B cell (primary cell): ENCODE measurements at regions not wholly inside any gene's neighbourhood (a gene's known extent, or its start where the extent isn't known, plus 50 kb on each side); places are given as distances from the start of the nearest gene placed in this dataset.

ENCODE experiments used
- ATAC-seq: fragments of 200-7000 bp; cut with Tn5 transposase; one replicate; pipeline ENCODE4 v1.10.0; 2021; ENCODE audit warnings: low read depth, mild to moderate bottlenecking, moderate number of reproducible peaks, moderate library complexity
- CTCF ChIA-PET: fragments of 350-600 bp; sonication (Branson Sonifier 250); formaldehyde crosslinking; loops from one replicate; lab custom pipeline; 2021; ENCODE audit warnings: antibody characterized with exemption, inconsistent platforms; lab: Charles Lee
- POLR2A ChIA-PET: fragments of 350-600 bp; sonication (Branson Sonifier 250); formaldehyde crosslinking; loops from one replicate; lab custom pipeline; 2021; ENCODE audit warnings: antibody characterized with exemption; lab: Charles Lee
- DNase-seq: peaks from one replicate; pipeline ENCODE4 v3.0.0; 2013
- H2AFZ ChIP-seq: 2 replicates; pipeline ENCODE4 v1.6.1; 2012; ENCODE audit warnings: mild to moderate bottlenecking, low read depth, low read length; ENCODE audit not compliant: insufficient read depth, poor library complexity, severe bottlenecking
- H3K27ac ChIP-seq, 2 donors: 1 replicate in 1 of 2; 2 replicates in 1 of 2; pipeline ENCODE4 v1.5.1; 2012 to 2013; ENCODE audit warnings: low read length in 2 of 2, mild to moderate bottlenecking in 2 of 2, moderate library complexity in 1 of 2
- H3K27me3 ChIP-seq, 4 experiments: fragments of 200-600 bp in 1 of 4; sonication (generic) in 1 of 4; replicated peaks in 1 of 4; 1 replicate in 2 of 4; 2 replicates in 2 of 4; pipeline versions ENCODE4 v1.6.1 to v1.7.0; 2013 to 2016; ENCODE audit warnings: low read length in 3 of 4, mild to moderate bottlenecking in 2 of 4, mixed read lengths in 1 of 4, moderate library complexity in 1 of 4; ENCODE audit not compliant: insufficient read depth in 4 of 4, control insufficient read depth in 3 of 4; ENCODE audit errors: control extremely low read depth in 1 of 4
- H3K36me3 ChIP-seq, 2 experiments: replicated peaks in 1 of 2; 1 replicate in 1 of 2; 2 replicates in 1 of 2; pipeline versions ENCODE4 v1.6.1 to v1.7.1; 2013; ENCODE audit warnings: low read length in 1 of 2; ENCODE audit not compliant: insufficient read depth in 2 of 2, control insufficient read depth in 1 of 2; ENCODE audit errors: control extremely low read depth in 1 of 2, extremely low read depth in 1 of 2
- H3K4me1 ChIP-seq, 2 donors: fragments of 200-600 bp in 1 of 2; sonication (generic) in 1 of 2; 1 replicate in 1 of 2; 2 replicates in 1 of 2; pipeline versions ENCODE4 v1.5.1 to v1.6.1; 2013 to 2017; ENCODE audit warnings: low read length in 2 of 2; ENCODE audit not compliant: control insufficient read depth in 2 of 2, insufficient read depth in 2 of 2
- H3K4me2 ChIP-seq: replicated peaks from 2 replicates; pipeline ENCODE3; 2012; ENCODE audit warnings: mild to moderate bottlenecking, low read depth, low read length; ENCODE audit not compliant: poor library complexity, severe bottlenecking
- H3K4me3 ChIP-seq, 5 experiments: fragments of 200-600 bp in 1 of 5; sonication (generic) in 1 of 5; 1 replicate in 3 of 5; 2 replicates in 2 of 5; pipeline versions ENCODE4 v1.5.1 to v1.7.0; 2011 to 2016; ENCODE audit warnings: low read length in 4 of 5, mild to moderate bottlenecking in 4 of 5, low read depth in 2 of 5, control low read depth in 1 of 5, moderate library complexity in 1 of 5; ENCODE audit not compliant: insufficient read depth in 1 of 5; ENCODE audit errors: control extremely low read depth in 1 of 5, extremely low read depth in 1 of 5
- H3K79me2 ChIP-seq: fragments of 200-600 bp; sonication (generic); one replicate; pipeline ENCODE4 v1.6.0; 2016; ENCODE audit warnings: low read length; ENCODE audit not compliant: control insufficient read depth, insufficient read depth
- H3K9ac ChIP-seq: fragments of 200-600 bp; sonication (generic); 2 replicates; pipeline ENCODE4 v1.6.1; 2017; ENCODE audit warnings: mild to moderate bottlenecking, low read length, moderate library complexity
- H3K9me3 ChIP-seq, 3 donors: one replicate each; pipeline versions ENCODE4 v1.6.1 to v1.7.1; 2013; ENCODE audit warnings: low read length in 2 of 3; ENCODE audit not compliant: control insufficient read depth in 2 of 3, insufficient read depth in 1 of 3; ENCODE audit errors: control extremely low read depth in 1 of 3
- H4K20me1 ChIP-seq: 2 replicates; pipeline ENCODE4 v1.6.0; 2012; ENCODE audit warnings: mild to moderate bottlenecking, low read length; ENCODE audit not compliant: insufficient read depth, control insufficient read depth, poor library complexity, severe bottlenecking
- H3K27ac Mint-ChIP-seq: one replicate; pipeline ENCODE4 v1.8.0; 2021; ENCODE audit warnings: mixed read lengths
- H3K27me3 Mint-ChIP-seq: one replicate; pipeline ENCODE4 v1.8.0; 2021; ENCODE audit warnings: mixed read lengths
- H3K4me1 Mint-ChIP-seq: one replicate; pipeline ENCODE4 v1.8.0; 2021; ENCODE audit warnings: mixed read lengths
- H3K4me3 Mint-ChIP-seq: one replicate; pipeline ENCODE4 v1.8.0; 2021; ENCODE audit warnings: mixed read lengths
- H3K9me3 Mint-ChIP-seq: one replicate; pipeline ENCODE4 v1.8.0; 2022; ENCODE audit warnings: mixed read lengths; ENCODE audit not compliant: insufficient read depth
- EZH2 ChIP-seq: IDR thresholded peaks from 2 replicates; pipeline ENCODE4 v1.6.1; 2012; ENCODE audit warnings: borderline replicate concordance, low read depth, mild to moderate bottlenecking, moderate library complexity, low read length; ENCODE audit not compliant: insufficient read depth, poor library complexity, severe bottlenecking
- WGBS: methylation state at CpG from one replicate; pipeline ENCODE4 v1.1.5; 2013; ENCODE audit warnings: missing lambda C conversion rate; ENCODE audit not compliant: insufficient coverage; 5-methylcytosine and 5-hydroxymethylcytosine counted together
- intact Hi-C: fragments of 100-400 bp; cut with micrococcal nuclease; formaldehyde crosslinking; loops from one replicate; pipeline ENCODE4 v1.10.0; 2022
- TF ChIP-seq, protein P1 (sequence below): fragments of 200-600 bp; IDR thresholded peaks from one replicate; pipeline ENCODE4 v1.8.0; 2022; ENCODE audit warnings: antibody characterized with exemption, mild to moderate bottlenecking

DNA sequence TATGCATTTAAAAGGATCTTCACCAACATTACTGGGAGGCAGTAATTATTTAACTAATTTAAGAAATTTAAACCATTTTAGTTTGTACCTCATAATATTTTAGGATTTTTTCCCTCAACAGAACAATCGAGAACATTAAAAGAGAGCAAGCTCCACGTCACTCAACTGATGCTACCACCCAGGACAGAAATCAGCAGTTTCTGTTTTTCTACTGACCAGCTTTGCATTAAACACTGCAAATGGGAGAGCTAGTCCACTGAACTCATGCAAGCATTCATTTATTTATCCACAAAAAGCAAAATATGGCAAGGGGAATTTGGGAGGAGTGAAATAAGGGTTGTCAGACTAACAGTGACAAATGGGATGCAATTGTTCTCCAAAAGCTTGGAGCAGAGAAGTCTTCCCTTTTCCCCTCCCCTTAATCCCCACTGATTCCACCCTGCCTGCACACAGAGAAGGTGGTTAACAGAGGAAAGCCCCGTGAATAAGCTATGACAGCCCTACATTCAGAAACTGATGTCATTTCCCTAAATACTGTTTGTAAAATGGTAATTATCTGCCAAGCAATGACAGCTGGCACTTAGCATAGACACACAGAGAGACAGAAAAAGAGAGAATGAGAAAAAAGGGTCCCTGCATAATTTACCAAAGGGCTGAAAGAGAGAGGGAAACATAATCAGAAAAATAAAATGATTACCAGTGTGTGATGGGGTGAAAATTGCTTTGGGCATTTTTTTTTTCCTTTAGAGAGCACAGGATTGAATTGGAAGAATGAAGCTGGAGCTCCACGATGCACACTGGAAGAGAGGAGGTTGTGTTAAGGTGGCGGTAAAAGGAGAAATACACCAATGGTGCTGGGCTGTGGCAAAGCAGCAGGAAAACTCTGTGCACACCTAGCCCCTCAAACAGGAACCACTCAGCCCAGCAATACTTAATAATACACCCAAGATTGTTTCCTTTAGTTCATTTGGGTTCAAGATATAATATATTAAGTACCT lies 777.4 kb downstream of the TUSC7 start:
- Mint-ChIP-seq H3K4me1 (no peaks in the 10 kb centered on the region), H3K9me3 (no peaks in the 10 kb centered on the region), H3K27me3 (no peaks in the 10 kb centered on the region), H3K4me3 (no peak overlapping the region), H3K27ac (no peak overlapping the region)
- Histone ChIP-seq H3K9me3 (no peaks in the 10 kb centered on the region), H3K4me3 (no peak overlapping the region), H3K4me1 (no peaks in the 10 kb centered on the region), H2AFZ (no peak overlapping the region), H3K4me2 (no peak overlapping the region), H4K20me1 (no peaks in the 10 kb centered on the region), H3K9ac (no peak overlapping the region), H3K27me3 (no peaks in the 10 kb centered on the region), H3K36me3 (no peaks in the 10 kb centered on the region), H3K27ac (no peak overlapping the region), H3K79me2 (no peaks in the 10 kb centered on the region)
- no peak for ATAC-seq
- DNase-seq = no peak
- POLR2A ChIA-PET = no interaction called here
- CTCF ChIA-PET = no interaction called here
- intact Hi-C loops = no loop called here
- WGBS = 57% methylated on average over 2 of the region's 5 CpGs
- no peak for TF ChIP-seq EZH2
- TF ChIP-seq, protein P1, sequence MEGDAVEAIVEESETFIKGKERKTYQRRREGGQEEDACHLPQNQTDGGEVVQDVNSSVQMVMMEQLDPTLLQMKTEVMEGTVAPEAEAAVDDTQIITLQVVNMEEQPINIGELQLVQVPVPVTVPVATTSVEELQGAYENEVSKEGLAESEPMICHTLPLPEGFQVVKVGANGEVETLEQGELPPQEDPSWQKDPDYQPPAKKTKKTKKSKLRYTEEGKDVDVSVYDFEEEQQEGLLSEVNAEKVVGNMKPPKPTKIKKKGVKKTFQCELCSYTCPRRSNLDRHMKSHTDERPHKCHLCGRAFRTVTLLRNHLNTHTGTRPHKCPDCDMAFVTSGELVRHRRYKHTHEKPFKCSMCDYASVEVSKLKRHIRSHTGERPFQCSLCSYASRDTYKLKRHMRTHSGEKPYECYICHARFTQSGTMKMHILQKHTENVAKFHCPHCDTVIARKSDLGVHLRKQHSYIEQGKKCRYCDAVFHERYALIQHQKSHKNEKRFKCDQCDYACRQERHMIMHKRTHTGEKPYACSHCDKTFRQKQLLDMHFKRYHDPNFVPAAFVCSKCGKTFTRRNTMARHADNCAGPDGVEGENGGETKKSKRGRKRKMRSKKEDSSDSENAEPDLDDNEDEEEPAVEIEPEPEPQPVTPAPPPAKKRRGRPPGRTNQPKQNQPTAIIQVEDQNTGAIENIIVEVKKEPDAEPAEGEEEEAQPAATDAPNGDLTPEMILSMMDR = no peak

GRCh38 chr3:117488983-117489382 lies 779.4 kb downstream of the TUSC7 start:
- H3K4me3 ChIP-seq = no peak overlapping the region
- no peak overlapping the region for H3K4me3 Mint-ChIP-seq
- no peaks in the 10 kb centered on the region for H3K79me2 ChIP-seq
- H4K20me1 ChIP-seq = no peaks in the 10 kb centered on the region
- no peaks in the 10 kb centered on the region for H3K4me1 Mint-ChIP-seq
- no peaks in the 10 kb centered on the region for H3K27me3 ChIP-seq
- POLR2A ChIA-PET = no interaction called here
- H3K9me3 Mint-ChIP-seq = no peaks in the 10 kb centered on the region
- no peaks in the 10 kb centered on the region for H3K36me3 ChIP-seq
- H3K27ac Mint-ChIP-seq = no peak overlapping the region
- intact Hi-C loops = no loop called here
- no peak for ATAC-seq
- 93% methylated on average over 4 of the region's 7 CpGs for WGBS
- no peaks in the 10 kb centered on the region for H3K27me3 Mint-ChIP-seq
- no peak for TF ChIP-seq EZH2
- TF ChIP-seq, protein P1 = no peak
- no peak overlapping the region for H2AFZ ChIP-seq
- DNase-seq = no peak
- H3K4me1 ChIP-seq = no peaks in the 10 kb centered on the region
- no peak overlapping the region for H3K4me2 ChIP-seq
- no peak overlapping the region for H3K9ac ChIP-seq
- CTCF ChIA-PET = no interaction called here
- no peaks in the 10 kb centered on the region for H3K9me3 ChIP-seq
- H3K27ac ChIP-seq = no peak overlapping the region
